Activated T-helper 2 cell treated with anti-CD3 and anti-CD28 coated beads, Interferon-gamma antibody, Interleukin-2, Interleukin-4, amounts not matched to agents 10 μg/mL and 5 μg/mL and 100 μg/mL, durations not matched to agents 14 hours and 24 hours and 36 hours (primary cell): ENCODE measurements at regions not wholly inside any gene's neighbourhood (a gene's known extent, or its start where the extent isn't known, plus 50 kb on each side); places are given as distances from the start of the nearest gene placed in this dataset.
"Not testable (repeated sequence)": the region's sequence is repeated elsewhere in the genome, so short reads cannot be mapped to it uniquely, and the experiment has no call there.

ENCODE experiments used
- DNase-seq: peaks from one replicate; pipeline ENCODE4 v3.0.0; 2021; ENCODE audit warnings: low spot score
- H3K27ac Mint-ChIP-seq: one replicate; pipeline ENCODE4 v1.8.0; 2021; ENCODE audit warnings: mixed read lengths
- H3K27me3 Mint-ChIP-seq: one replicate; pipeline ENCODE4 v1.8.0; 2021; ENCODE audit warnings: low read depth, mixed read lengths
- H3K36me3 Mint-ChIP-seq: one replicate; pipeline ENCODE4 v1.8.0; 2021; ENCODE audit warnings: low read depth, mixed read lengths
- H3K4me1 Mint-ChIP-seq: one replicate; pipeline ENCODE4 v1.8.0; 2021; ENCODE audit warnings: low read depth, mixed read lengths
- H3K4me3 Mint-ChIP-seq: one replicate; pipeline ENCODE4 v1.8.0; 2021; ENCODE audit warnings: low read depth, mild to moderate bottlenecking, moderate library complexity, mixed read lengths
- H3K9me3 Mint-ChIP-seq: one replicate; pipeline ENCODE4 v1.8.0; 2021; ENCODE audit warnings: mixed read lengths
- intact Hi-C: fragments of 100-400 bp; cut with micrococcal nuclease; formaldehyde crosslinking; loops from one replicate; pipeline ENCODE4 v1.15.1; 2023

GRCh38 chr9:2378266-2378665, 243.3 kb upstream of the VLDLR start:
- no peak for DNase-seq
- H3K4me3 Mint-ChIP-seq: no peak overlapping the region
- no peak overlapping the region for H3K27ac Mint-ChIP-seq
- intact Hi-C loops: no loop called here
- no peaks in the 10 kb centered on the region for H3K9me3 Mint-ChIP-seq
- no peaks in the 10 kb centered on the region for H3K27me3 Mint-ChIP-seq
- H3K4me1 Mint-ChIP-seq: no peaks in the 10 kb centered on the region
- H3K36me3 Mint-ChIP-seq: no peaks in the 10 kb centered on the region

DNA sequence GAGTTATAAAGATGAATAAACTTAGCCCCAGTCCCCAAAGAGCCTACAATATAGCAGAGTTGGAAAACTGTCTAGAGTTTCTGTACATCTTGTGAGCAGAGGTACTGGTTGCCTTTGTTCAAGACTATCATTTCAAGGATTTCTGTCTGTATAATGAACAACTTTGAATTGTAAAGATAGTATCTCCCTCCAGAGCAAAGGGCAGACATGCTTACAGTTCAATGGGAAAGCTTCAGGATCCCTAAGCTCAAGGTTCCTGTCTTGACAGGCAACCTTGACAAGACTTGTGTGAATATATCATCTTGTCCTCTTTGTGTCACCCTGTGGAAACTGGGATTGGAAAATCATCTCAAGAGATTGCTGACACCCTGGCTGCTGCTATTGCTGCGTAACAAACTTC, 242.8 kb upstream of the VLDLR start:
- Mint-ChIP-seq H3K36me3 (no peaks in the 10 kb centered on the region), H3K27ac (no peak overlapping the region), H3K27me3 (peaks cover under 1% of the 10 kb centered on the region), H3K9me3 (no peaks in the 10 kb centered on the region), H3K4me3 (no peak overlapping the region), H3K4me1 (no peaks in the 10 kb centered on the region)
- intact Hi-C loops: no loop called here
- no peak for DNase-seq

GRCh38 chr9:2384741-2385140, 236.8 kb upstream of the VLDLR start:
- intact Hi-C loops: no loop called here
- H3K4me3 Mint-ChIP-seq: no peak overlapping the region
- no peaks in the 10 kb centered on the region for H3K9me3 Mint-ChIP-seq
- no peaks in the 10 kb centered on the region for H3K36me3 Mint-ChIP-seq
- H3K27me3 Mint-ChIP-seq: peaks cover 4% of the 10 kb centered on the region
- H3K27ac Mint-ChIP-seq: no peak overlapping the region
- DNase-seq: no peak
- no peaks in the 10 kb centered on the region for H3K4me1 Mint-ChIP-seq

DNA sequence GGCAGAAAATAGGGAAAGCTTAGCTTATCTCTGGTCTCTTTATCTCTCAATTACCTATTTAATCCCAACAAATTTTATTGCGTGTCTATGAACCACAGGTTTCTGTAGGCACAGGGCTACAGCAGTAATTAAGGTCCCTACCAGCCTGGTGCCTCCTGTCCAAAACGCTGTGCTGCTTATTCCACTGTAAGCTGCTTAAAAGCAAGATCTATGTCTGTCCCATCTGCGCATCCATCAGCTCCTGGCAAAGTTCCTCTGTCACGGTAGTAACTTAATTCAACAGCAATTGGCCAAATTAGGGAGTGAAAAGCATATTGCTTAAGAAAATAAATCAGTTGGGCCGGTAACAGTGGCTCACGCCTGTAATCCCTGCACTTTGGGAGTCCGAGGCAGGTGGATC, 235.8 kb upstream of the VLDLR start:
- intact Hi-C loops: no loop called here
- no peak overlapping the region for H3K27ac Mint-ChIP-seq

GRCh38 chr9:2386566-2386965, 235.0 kb upstream of the VLDLR start:
- peaks cover 4% of the 10 kb centered on the region for H3K27me3 Mint-ChIP-seq
- no peak for DNase-seq
- no peaks in the 10 kb centered on the region for H3K36me3 Mint-ChIP-seq
- H3K4me1 Mint-ChIP-seq: no peaks in the 10 kb centered on the region
- H3K4me3 Mint-ChIP-seq: no peak overlapping the region
- no peak overlapping the region for H3K27ac Mint-ChIP-seq
- intact Hi-C loops: no loop called here
- no peaks in the 10 kb centered on the region for H3K9me3 Mint-ChIP-seq

More for the DNA sequence above, 235.8 kb upstream of the VLDLR start:
- Mint-ChIP-seq H3K27me3 (peaks cover 4% of the 10 kb centered on the region), H3K9me3 (no peaks in the 10 kb centered on the region), H3K4me3 (no peak overlapping the region), H3K36me3 (no peaks in the 10 kb centered on the region), H3K4me1 (no peaks in the 10 kb centered on the region)
- DNase-seq: no peak

DNA sequence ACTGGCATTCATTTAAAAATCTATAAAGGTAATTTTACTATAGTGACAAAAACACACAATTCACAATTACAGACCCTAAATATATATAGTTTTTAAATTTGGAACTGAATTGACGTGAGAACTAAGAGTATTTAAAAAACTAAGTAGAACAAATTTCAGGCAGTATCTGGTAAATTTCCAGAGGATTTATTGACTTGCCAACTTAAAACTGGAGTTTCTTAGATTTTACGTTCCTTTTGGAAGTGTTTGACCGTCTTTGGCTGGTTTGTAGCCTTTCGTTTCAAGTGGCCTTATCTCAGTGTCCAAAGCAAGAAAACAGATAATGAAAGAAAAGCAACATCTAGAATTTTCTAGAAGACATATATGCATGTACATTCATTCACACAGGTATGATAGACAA, 234.4 kb upstream of the VLDLR start:
- intact Hi-C loops: no loop called here
- no peaks in the 10 kb centered on the region for H3K9me3 Mint-ChIP-seq
- no peak overlapping the region for H3K4me3 Mint-ChIP-seq
- no peak for DNase-seq
- no peaks in the 10 kb centered on the region for H3K4me1 Mint-ChIP-seq
- H3K27me3 Mint-ChIP-seq: peaks cover 4% of the 10 kb centered on the region
- no peak overlapping the region for H3K27ac Mint-ChIP-seq
- no peaks in the 10 kb centered on the region for H3K36me3 Mint-ChIP-seq

DNA sequence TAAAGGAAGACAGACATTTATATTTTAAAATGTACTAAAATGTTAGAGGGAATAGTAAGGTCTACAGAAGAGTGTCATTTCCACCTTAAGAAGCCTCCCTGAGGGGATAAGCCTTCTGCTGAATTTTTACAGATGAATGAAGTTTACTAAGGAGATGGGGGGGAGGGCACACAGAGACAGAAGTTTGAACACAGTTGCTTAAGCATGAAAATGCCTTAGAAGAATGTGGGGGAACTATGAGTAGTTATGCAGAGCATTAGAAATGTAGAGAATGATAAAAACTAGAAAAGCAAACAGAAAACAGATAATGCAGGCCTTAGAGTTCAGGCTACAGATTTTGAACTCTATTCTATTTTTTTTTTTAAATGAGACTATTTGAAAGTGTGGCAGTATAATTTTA, 232.2 kb upstream of the VLDLR start:
- Mint-ChIP-seq H3K9me3 (no peaks in the 10 kb centered on the region), H3K4me3 (no peak overlapping the region), H3K4me1 (no peaks in the 10 kb centered on the region), H3K27me3 (no peaks in the 10 kb centered on the region), H3K36me3 (no peaks in the 10 kb centered on the region), H3K27ac (no peak overlapping the region)
- DNase-seq: no peak
- intact Hi-C loops: no loop called here

DNA sequence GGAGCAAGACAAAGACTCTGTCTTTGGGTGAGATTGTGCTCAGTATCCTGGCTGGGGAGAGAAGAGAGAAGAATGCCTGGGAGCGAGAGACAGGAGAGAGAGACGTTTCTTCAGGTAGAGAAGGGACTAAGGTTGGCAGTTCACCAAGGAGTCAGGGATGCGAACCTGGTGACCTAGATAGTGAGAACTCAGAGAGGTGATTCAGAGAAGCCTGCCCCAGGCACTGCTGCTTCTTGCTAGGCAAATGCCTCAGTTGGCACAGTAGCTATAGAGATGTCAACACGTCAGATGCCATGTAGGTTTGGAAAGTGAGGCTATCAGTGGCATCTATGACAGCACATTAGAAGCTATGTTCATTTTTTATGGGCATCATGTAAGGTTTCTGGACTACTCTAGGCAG, 231.6 kb upstream of the VLDLR start:
- H3K4me3 Mint-ChIP-seq: no peak overlapping the region
- intact Hi-C loops: no loop called here
- H3K4me1 Mint-ChIP-seq: no peaks in the 10 kb centered on the region
- no peaks in the 10 kb centered on the region for H3K9me3 Mint-ChIP-seq
- no peaks in the 10 kb centered on the region for H3K27me3 Mint-ChIP-seq
- H3K27ac Mint-ChIP-seq: no peak overlapping the region
- DNase-seq: no peak
- H3K36me3 Mint-ChIP-seq: no peaks in the 10 kb centered on the region

- H3K27ac Mint-ChIP-seq, intact Hi-C loops, H3K9me3 Mint-ChIP-seq, H3K4me3 Mint-ChIP-seq, H3K36me3 Mint-ChIP-seq, H3K4me1 Mint-ChIP-seq, H3K27me3 Mint-ChIP-seq, DNase-seq: not testable (repeated sequence)
These were observed 230.0 kb upstream of the VLDLR start for GRCh38 chr9:2391509-2392132.

DNA sequence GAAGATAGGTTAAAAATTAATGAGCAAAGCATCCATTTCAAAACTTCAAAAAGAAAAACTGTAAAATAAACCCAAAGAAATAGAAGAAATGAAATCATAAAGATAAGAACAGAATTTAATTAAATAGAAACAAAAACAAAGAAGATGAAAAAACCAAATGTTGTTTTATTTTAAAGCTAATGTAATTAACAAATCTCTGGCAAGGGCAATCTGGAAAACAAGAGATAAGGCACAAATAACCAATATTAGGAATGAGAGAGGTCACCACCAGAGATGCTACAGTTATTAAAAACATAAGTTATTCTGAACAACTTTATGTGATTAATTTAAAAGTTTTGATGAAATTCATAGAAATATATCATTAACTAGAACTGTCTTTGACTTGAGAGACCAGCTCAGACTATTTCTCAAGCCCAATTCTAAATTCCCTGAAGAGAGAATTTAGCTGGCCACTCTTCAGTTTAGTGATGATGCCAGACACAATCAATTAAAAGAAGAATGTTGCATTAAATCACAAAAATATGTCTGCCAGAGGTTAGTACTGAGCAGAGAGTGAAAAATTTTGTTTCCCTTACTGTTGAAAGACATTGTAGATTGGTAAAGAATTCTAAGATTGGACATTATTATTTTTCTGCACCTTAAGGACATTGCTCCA, 227.4 kb upstream of the VLDLR start:
- H3K4me1 Mint-ChIP-seq, DNase-seq, H3K27ac Mint-ChIP-seq, H3K27me3 Mint-ChIP-seq, H3K4me3 Mint-ChIP-seq, H3K36me3 Mint-ChIP-seq, H3K9me3 Mint-ChIP-seq, intact Hi-C loops: not testable (repeated sequence)

- Mint-ChIP-seq H3K4me3 (no peak overlapping the region), H3K27me3 (peaks cover 2% of the 10 kb centered on the region), H3K4me1 (no peaks in the 10 kb centered on the region), H3K27ac (no peak overlapping the region), H3K36me3 (no peaks in the 10 kb centered on the region), H3K9me3 (peaks cover 3% of the 10 kb centered on the region)
- no peak for DNase-seq
- intact Hi-C loops: no loop called here
These were observed 225.6 kb upstream of the VLDLR start for GRCh38 chr9:2395814-2396612.

- Mint-ChIP-seq H3K4me1 (no peaks in the 10 kb centered on the region), H3K9me3 (peaks cover 3% of the 10 kb centered on the region), H3K4me3 (no peak overlapping the region), H3K36me3 (no peaks in the 10 kb centered on the region), H3K27me3 (peaks cover 2% of the 10 kb centered on the region), H3K27ac (no peak overlapping the region)
- no peak for DNase-seq
- intact Hi-C loops: loop anchor here (1.0 kb wide), 1 partner anchor 20 kb away; no protein-coding TSS in a partner anchor
These were observed 224.8 kb upstream of the VLDLR start for GRCh38 chr9:2396622-2397285.

DNA sequence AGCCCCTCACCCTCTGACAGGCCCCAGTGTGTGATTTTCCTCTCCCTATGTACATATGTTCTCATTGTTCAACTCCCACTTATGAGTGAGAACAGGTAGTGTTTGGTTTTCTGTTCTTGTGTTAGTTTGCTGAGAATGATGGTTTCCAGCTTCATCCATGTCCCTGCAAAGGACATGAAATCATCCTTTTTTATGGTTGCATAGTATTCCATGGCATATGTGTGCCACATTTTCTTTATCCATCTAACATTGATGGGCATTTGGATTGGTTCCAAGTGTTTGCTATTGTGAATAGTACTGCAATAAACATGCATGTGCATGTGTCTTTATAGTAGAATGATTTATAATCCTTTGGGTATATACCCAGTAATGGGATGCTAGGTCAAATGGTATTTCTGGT, 223.7 kb upstream of the VLDLR start:
- H3K4me1 Mint-ChIP-seq, H3K27me3 Mint-ChIP-seq, DNase-seq, H3K4me3 Mint-ChIP-seq, H3K9me3 Mint-ChIP-seq, H3K36me3 Mint-ChIP-seq, H3K27ac Mint-ChIP-seq: not testable (repeated sequence)
- intact Hi-C loops: loop anchor here (1.0 kb wide), 1 partner anchor 22 kb away; no protein-coding TSS in a partner anchor
